DMS153 (cell line): ENCODE measurements at regions not wholly inside any gene's neighbourhood (a gene's known extent, or its start where the extent isn't known, plus 50 kb on each side); places are given as distances from the start of the nearest gene placed in this dataset.
A peak's percentile ranks its signal among the peaks of the same experiment; 100 is the strongest.
"Not testable (repeated sequence)": the region's sequence is repeated elsewhere in the genome, so short reads cannot be mapped to it uniquely, and the experiment has no call there.

ENCODE experiments used
- DNase-seq: peaks from one replicate; lab custom pipeline; 2025; lab: John Stamatoyannopoulos, UW

GRCh38 chr19:28318469-28319179 is 894.3 kb downstream of the UQCRFS1 start:
- DNase-seq: peak; percentile 22

DNA sequence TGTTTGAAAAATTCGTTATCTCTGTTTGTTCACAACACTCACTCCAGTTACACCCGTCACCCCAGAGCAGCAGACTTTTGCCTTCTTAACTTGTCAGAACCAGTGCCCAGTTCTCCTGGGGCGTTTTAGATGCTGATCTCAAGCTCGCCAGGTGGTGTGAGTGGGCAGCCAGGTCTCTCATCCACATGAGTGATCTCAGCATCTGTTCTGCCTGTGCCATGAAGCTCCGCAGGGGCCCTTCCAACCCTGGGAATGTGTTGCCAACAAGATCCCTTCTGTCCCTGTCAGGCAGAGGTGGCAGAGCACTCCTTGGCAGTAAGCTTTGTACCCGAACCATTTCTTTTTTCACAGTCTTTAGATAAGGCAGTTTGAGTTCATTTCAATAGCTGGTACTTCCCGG is 896.5 kb downstream of the UQCRFS1 start:
- DNase-seq: no peak

DNA sequence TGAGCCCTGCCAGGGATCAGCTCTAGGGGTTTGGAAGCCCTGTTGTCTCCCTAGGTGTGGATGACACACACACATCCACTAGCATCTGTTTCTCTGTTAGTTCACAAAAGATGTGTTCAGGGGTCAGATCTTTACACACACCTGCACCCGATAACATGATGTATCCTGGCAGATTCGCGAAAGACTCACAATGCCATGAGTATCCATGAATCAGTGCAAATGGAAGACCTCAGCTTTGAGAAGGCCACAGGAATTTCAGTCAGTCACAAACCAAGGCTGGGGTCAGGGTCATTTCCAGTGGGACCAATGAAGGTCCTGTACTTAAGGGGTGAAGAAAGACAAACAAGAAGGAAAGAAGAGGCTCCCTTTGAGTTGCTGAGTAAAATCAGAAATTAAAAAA is 898.2 kb downstream of the UQCRFS1 start:
- no peak for DNase-seq

- no peak for DNase-seq
Measured at GRCh38 chr19:28314287-28314686, 898.7 kb downstream of the UQCRFS1 start.

DNA sequence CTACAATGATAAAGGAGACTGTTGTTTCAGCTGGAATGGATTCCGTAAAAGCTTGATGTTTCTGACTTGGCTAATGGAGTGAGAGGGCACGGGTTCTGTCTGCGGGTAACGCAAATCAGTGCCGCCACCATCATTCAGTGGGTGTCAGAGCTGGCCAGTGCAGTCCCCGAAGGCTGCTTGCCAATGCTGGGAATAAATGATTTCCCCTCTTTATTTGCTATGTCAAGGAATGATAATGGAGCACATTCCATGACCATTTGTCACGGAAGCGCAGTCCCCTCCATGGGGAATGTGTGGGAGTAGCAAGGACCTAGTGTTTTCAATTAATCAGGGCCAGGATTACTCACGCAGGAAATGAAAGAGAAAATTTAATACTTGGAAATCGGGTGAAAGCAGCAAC is 899.3 kb downstream of the UQCRFS1 start:
- no peak for DNase-seq

GRCh38 chr19:28312269-28312668 is 900.7 kb downstream of the UQCRFS1 start:
- no peak for DNase-seq

DNA sequence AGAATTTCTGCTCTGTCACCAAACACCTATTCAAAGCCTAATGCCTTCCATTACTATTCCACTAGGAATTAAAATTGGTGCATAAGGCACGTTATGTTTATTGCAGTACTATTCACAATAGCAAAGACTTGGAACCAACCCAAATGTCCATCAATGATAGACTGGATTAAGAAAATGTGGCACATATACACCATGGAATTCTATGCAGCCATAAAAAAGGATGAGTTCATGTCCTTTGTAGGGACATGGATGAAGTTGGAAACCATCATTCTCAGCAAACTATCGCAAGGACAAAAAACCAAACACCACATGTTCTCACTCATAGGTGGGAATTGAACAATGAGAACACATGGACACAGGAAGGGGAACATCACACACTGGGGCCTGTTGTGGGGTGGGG is 902.1 kb downstream of the UQCRFS1 start:
- DNase-seq: not testable (repeated sequence)

DNA sequence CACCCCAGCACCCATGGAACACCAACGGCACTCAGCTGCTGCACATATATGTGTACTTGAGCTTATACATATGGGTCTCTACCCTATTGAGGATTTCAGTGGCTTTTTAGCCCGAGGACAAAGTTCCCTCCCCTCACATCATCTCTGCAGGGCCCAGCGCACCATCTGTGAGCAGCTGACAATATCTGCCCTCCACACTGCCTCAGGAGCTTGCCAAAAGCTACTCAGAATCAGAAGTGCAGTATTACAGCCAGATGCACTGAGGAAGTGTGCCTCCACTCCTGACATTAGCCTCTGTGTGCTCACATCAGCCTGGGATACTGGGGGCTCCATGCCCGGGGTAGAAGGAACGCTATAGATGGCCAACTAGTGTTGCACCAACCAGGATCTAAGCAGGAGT is 903.9 kb downstream of the UQCRFS1 start:
- DNase-seq: no peak

GRCh38 chr19:28307963-28308362 is 905.0 kb downstream of the UQCRFS1 start:
- no peak for DNase-seq

DNA sequence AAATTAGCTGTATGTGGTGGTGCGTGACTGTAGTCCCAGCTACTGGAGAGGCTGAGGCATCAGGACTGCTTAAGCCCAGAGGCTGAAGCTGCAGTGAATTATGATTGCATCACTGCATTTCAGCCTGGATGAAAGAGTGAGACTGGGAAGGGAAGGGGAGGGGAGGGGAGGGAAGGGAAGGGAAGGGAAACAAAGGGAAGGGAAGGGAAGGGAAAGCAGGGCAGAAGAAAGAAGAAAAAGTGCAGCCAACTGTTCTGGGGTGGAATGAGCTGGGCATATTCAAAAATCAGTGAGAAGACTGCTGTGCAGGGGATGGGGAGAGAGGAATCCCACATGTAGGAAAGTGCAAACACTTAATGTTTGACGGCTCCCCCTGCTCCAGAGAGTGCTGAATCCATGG is 905.5 kb downstream of the UQCRFS1 start:
- no peak for DNase-seq

GRCh38 chr19:28305513-28305912 is 907.4 kb downstream of the UQCRFS1 start:
- no peak for DNase-seq

GRCh38 chr19:28303502-28303901 is 909.4 kb downstream of the UQCRFS1 start:
- no peak for DNase-seq

GRCh38 chr19:28301961-28302360 is 911.0 kb downstream of the UQCRFS1 start:
- DNase-seq: no peak

DNA sequence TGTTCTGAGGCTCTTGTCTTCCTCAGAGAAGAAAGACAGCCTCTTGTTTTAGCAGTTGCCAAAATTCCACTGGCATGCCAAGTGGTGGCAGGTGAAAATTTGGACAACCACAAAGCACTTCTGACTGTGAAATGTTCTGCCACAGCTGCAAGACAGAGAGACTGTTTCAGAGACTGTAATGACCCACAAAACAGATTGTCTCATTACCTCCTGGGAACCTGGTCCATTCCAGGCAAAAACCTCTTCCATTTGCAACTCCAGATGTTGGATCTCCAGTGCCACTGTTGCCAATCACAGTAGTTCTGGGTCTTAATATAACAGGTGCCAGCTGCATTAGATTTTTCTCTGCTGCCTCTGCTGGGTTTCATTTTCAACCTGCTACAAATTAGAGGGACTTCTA is 911.5 kb downstream of the UQCRFS1 start:
- no peak for DNase-seq

- no peak for DNase-seq
Measured at GRCh38 chr19:28299649-28300048, 913.3 kb downstream of the UQCRFS1 start.

DNA sequence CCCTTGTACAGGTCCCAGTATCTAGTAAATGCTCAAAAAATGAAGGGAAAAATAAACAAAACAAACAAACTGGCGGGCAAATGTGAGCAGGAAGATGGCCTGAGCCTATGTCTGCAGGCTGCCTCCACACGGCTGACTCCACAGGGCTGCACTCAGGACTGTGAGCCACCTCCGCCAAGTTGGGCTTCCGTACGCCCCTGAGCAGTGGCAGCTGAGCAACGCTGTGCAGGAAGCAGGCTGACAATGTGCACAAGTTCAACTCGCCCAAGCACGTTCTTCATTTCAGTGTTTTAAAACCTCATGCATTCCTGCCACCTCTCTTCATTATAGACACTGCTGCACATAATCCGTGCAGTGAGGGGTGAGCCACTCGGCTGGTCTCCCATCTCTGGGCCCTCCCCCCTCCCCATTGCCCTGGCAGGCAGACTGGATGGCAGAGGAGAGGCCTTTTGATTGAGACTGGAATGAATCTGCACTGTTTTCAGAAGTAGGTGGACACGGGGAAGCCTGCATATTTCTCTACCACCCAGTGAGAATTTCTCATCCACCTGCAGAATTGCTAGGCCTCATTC is 915.3 kb downstream of the UQCRFS1 start:
- no peak for DNase-seq

DNA sequence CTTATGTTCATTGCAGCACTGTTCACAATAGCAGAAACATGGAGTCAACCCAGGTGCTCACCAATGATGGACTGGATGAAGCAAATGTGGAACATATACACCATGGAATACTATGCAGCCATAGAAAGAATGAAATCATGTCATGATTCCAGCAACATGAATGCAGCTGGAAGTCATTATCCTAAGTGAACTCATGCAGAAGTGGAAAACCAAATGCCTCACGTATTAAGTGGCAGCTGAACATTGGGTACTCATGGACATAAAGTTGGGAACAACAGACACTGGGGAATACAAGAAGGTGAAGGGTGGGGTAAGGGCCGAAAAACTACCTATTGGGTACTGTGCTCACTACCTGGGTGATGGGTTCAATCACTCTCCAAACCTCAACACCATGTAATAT is 915.9 kb downstream of the UQCRFS1 start:
- no peak for DNase-seq

- DNase-seq: no peak
Measured at GRCh38 chr19:28296506-28296905, 916.4 kb downstream of the UQCRFS1 start.

- DNase-seq: not testable (repeated sequence)
Measured at GRCh38 chr19:28294975-28295374, 918.0 kb downstream of the UQCRFS1 start.

DNA sequence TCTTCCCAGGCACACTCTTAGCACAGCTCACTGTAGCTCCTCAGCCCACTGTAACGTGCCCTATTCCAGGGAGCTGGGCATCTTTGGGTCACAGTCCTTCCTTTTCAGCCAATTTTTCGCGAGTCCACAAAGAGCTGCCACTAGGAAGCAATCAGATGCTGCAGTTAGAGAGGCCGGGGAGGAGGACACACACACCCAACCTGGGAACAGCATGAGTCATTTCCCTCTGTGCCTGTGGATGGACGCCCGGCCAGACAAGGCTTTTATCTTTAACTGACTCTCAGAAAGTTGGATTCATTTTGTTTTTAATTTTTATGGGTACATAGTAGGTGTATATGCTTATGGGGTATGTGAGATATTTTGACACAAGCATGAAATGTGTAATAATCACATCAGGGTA is 918.6 kb downstream of the UQCRFS1 start:
- no peak for DNase-seq

DNA sequence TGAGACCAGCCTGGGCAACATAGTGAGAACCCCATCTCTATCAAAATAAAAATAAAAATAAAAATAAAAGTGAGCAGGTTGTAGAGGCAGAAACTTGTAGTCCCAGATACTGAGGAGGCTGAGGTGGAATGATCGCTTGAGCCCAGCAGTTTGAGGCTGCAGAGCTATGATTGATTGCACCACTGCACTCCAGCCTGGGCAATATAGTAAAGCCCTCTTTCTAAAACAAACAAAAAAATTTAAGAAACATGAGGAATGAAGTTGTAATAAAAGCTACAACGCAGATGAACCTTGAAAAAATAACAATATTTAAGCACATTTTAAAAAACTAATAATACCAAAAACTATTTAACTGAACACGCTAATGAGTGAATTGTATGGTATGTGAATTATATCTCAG is 919.3 kb downstream of the UQCRFS1 start:
- DNase-seq: no peak

GRCh38 chr19:28292822-28293500 is 920.0 kb downstream of the UQCRFS1 start:
- peak; percentile 87 for DNase-seq

DNA sequence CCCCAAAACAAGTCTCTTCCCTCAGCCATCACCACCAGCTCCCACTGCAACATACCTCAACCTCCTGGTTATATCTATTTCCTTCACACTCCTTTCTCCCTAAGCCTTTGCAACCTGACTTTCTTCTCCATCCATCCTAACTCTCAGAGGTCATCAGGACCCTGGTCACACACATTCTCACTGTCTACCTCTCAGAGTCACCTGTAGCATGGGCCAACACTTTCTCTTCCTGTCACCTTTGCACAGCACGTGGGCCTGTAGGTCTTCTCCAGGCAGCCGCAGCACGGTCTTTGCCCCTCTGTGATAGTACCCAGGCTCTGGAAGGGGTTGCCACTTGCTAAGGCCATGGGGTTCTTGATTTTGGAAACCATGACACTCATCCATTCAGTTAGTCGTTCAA is 921.1 kb downstream of the UQCRFS1 start:
- DNase-seq: no peak
